CD4-positive, alpha-beta T cell treated with Interleukin-4 for 4 hours (primary cell): ENCODE measurements at regions not wholly inside any gene's neighbourhood (a gene's known extent, or its start where the extent isn't known, plus 50 kb on each side); places are given as distances from the start of the nearest gene placed in this dataset.
"Not testable (repeated sequence)": the region's sequence is repeated elsewhere in the genome, so short reads cannot be mapped to it uniquely, and the experiment has no call there.

ENCODE experiments used
- DNase-seq: peaks from one replicate; pipeline ENCODE4 v3.0.0-alpha.2; 2020

- DNase-seq, result no peak
Observed at GRCh38 chr2:195569255-195569654, 87.8 kb upstream of the SLC39A10 start.

- DNase-seq, result not testable (repeated sequence)
Observed at GRCh38 chr2:195564625-195565135, 92.3 kb upstream of the SLC39A10 start.

- peak; percentile 69 for DNase-seq
Observed at GRCh38 chr2:195563857-195564512, 93.0 kb upstream of the SLC39A10 start.

- DNase-seq, result no peak
Observed at GRCh38 chr2:195562570-195563566, 94.2 kb upstream of the SLC39A10 start.

- no peak for DNase-seq
Observed at GRCh38 chr2:195561116-195561921, 95.7 kb upstream of the SLC39A10 start.

GRCh38 chr2:195560209-195560895 is 96.7 kb upstream of the SLC39A10 start:
- DNase-seq, result no peak

GRCh38 chr2:195559431-195559914 is 97.6 kb upstream of the SLC39A10 start:
- DNase-seq, result peak; percentile 94

GRCh38 chr2:195555971-195556370 is 101.1 kb upstream of the SLC39A10 start:
- DNase-seq, result no peak

GRCh38 chr2:195552581-195552980 is 104.4 kb upstream of the SLC39A10 start:
- no peak for DNase-seq

GRCh38 chr2:195548198-195548940 is 108.7 kb upstream of the SLC39A10 start:
- no peak for DNase-seq

- DNase-seq, result not testable (repeated sequence)
Observed at GRCh38 chr2:195547268-195547840, 109.7 kb upstream of the SLC39A10 start.

GRCh38 chr2:195545811-195546210 is 111.2 kb upstream of the SLC39A10 start:
- no peak for DNase-seq

- peak; percentile 76 for DNase-seq
Observed at GRCh38 chr2:195543902-195544894, 112.8 kb upstream of the SLC39A10 start.

GRCh38 chr2:195543063-195543462 is 114.0 kb upstream of the SLC39A10 start:
- peak; percentile 59 for DNase-seq

GRCh38 chr2:195542067-195542466 is 115.0 kb upstream of the SLC39A10 start:
- DNase-seq, result no peak

GRCh38 chr2:195538937-195539336 is 118.1 kb upstream of the SLC39A10 start:
- no peak for DNase-seq

- DNase-seq, result no peak
Observed at GRCh38 chr2:195537811-195538210, 119.2 kb upstream of the SLC39A10 start.

GRCh38 chr2:195536906-195537305 is 120.1 kb upstream of the SLC39A10 start:
- DNase-seq, result no peak

- DNase-seq, result peak; percentile 87
Observed at GRCh38 chr2:195535911-195536522, 121.0 kb upstream of the SLC39A10 start.
